Colonic mucosa (tissue), 4 donors: ENCODE measurements at regions not wholly inside any gene's neighbourhood (a gene's known extent, or its start where the extent isn't known, plus 50 kb on each side); places are given as distances from the start of the nearest gene placed in this dataset.
"Not testable (repeated sequence)": the region's sequence is repeated elsewhere in the genome, so short reads cannot be mapped to it uniquely, and the experiment has no call there.

Experiments used
- DNase-seq: peaks from one replicate; pipeline ENCODE4 v3.0.0-alpha.2; 2020
- H3K27ac ChIP-seq: fragments of 200-600 bp; one replicate; pipeline ENCODE4 v1.8.0; 2021
- H3K27me3 ChIP-seq: fragments of 200-600 bp; one replicate; pipeline ENCODE4 v1.8.0; 2021
- H3K36me3 ChIP-seq: fragments of 200-600 bp; one replicate; pipeline ENCODE4 v1.8.0; 2021
- H3K4me1 ChIP-seq: fragments of 200-600 bp; one replicate; pipeline ENCODE4 v1.8.0; 2021; ENCODE audit warnings: mild to moderate bottlenecking
- H3K4me3 ChIP-seq: fragments of 200-600 bp; one replicate; pipeline ENCODE4 v1.8.0; 2021
- H3K9ac ChIP-seq, 2 donors: one replicate each; pipeline ENCODE4 v1.7.0; 2013; ENCODE audit warnings: control low read depth in 2 of 2, low read depth in 2 of 2, low read length in 2 of 2
- H3K9me3 ChIP-seq: fragments of 200-600 bp; one replicate; pipeline ENCODE4 v1.8.0; 2021
- intact Hi-C: fragments of 100-400 bp; cut with DNase I; formaldehyde crosslinking; loops from one replicate; pipeline ENCODE4 v1.14.1; 2022
- TF ChIP-seq, protein P1 (sequence below): fragments of 200-600 bp; IDR thresholded peaks from one replicate; pipeline ENCODE4 v1.8.0; 2022; ENCODE audit warnings: antibody characterized with exemption, mild to moderate bottlenecking
- donor health status: healthy.
- donor health status: DM: no; HTN: no; CAD: no.
- donor health status: DM: no; HTN: no; CAD: no.

DNA sequence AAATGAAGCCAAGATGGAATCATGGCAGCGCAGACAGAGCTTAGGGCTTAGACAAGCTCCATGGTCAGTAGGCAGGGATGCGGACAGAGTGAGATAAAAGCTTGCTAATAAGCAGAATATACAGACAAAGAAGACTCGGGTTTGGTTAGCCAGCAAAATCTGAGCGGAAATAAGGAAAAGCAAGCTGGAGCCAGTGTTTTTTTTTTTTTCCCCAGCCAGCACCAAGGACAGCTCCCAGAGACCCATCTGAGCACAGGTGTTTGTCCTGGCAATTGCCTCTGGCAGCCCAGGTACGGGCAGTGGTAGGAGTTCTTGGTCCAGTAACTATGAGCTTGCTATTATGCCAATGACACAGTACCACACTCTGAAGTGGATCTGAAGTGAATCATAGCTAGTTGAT is 187.6 kb downstream of the ADCYAP1 start:
- TF ChIP-seq, protein P1, sequence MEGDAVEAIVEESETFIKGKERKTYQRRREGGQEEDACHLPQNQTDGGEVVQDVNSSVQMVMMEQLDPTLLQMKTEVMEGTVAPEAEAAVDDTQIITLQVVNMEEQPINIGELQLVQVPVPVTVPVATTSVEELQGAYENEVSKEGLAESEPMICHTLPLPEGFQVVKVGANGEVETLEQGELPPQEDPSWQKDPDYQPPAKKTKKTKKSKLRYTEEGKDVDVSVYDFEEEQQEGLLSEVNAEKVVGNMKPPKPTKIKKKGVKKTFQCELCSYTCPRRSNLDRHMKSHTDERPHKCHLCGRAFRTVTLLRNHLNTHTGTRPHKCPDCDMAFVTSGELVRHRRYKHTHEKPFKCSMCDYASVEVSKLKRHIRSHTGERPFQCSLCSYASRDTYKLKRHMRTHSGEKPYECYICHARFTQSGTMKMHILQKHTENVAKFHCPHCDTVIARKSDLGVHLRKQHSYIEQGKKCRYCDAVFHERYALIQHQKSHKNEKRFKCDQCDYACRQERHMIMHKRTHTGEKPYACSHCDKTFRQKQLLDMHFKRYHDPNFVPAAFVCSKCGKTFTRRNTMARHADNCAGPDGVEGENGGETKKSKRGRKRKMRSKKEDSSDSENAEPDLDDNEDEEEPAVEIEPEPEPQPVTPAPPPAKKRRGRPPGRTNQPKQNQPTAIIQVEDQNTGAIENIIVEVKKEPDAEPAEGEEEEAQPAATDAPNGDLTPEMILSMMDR = no peak
- intact Hi-C loops = no loop called here

DNA sequence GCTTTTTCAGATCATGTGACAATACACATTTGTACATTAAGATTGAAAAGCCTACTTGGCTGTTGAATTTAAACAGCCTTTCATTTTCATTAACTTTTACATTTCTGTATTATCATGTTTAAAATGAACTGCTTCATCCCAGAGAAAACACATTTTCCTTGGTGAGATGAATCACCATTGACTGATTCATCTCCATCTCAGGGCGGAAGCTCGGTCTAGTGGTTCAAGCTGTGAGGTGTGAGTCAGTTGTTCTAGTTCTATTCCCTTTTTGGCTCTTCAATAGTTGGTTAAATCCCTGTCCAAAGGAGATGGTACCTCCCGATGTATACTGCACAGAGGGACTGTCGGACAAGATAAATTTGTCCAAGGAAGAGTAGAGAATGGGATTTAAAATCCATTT is 189.7 kb downstream of the ADCYAP1 start:
- no peaks in the 10 kb centered on the region for H3K36me3 ChIP-seq
- TF ChIP-seq, protein P1 = no peak
- no peaks in the 10 kb centered on the region for H3K4me1 ChIP-seq
- DNase-seq = no peak
- no peak overlapping the region for H3K4me3 ChIP-seq
- H3K9me3 ChIP-seq = no peaks in the 10 kb centered on the region
- no peak overlapping the region for H3K27ac ChIP-seq
- H3K27me3 ChIP-seq = no peaks in the 10 kb centered on the region
- H3K9ac ChIP-seq = no peak overlapping the region
- intact Hi-C loops = no loop called here

More for the DNA sequence above, 187.6 kb downstream of the ADCYAP1 start:
- no peaks in the 10 kb centered on the region for H3K27me3 ChIP-seq
- H3K4me1 ChIP-seq = no peaks in the 10 kb centered on the region
- H3K27ac ChIP-seq = no peak overlapping the region
- H3K9me3 ChIP-seq = no peaks in the 10 kb centered on the region
- H3K36me3 ChIP-seq = no peaks in the 10 kb centered on the region
- no peak overlapping the region for H3K9ac ChIP-seq
- H3K4me3 ChIP-seq = no peak overlapping the region
- no peak for DNase-seq

DNA sequence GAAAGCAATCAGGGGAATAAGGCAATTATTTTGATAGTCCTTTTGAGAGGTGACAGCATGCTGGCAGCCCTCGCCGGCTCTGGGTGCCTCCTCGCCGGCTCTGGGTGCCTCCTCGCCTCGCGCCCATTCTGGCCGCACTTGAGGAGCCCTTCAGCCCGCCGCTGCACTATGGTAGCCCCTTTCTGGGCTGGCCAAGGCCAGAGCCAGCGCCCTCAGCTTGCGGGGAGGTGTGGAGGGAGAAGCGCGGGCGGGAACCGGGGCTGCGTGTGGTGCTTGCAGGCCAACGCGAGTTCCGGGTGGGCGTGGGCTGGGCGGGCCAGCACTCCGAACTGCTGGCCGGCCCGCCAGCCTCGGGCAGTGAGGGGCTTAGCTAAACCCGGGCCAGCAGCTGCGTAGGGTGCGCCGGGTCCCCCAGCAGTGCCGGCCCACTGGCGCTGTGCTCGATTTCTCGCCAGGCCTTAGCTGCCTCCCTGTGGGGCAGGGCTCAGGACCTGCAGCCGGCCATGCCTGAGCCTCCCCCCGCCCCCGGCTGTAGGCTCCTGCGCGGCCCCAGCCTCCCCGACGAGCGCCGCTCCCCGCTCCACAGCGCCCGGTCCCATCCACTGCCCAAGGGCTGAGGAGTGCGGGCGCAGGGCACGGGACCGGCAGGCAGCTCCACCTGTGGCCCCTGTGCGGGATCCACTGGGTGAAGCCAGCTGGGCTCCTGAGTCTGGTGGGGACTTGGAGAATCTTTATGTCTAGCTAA is 193.5 kb downstream of the ADCYAP1 start:
- H3K27me3 ChIP-seq, DNase-seq, H3K27ac ChIP-seq, H3K9ac ChIP-seq, intact Hi-C loops, H3K9me3 ChIP-seq, H3K36me3 ChIP-seq, H3K4me3 ChIP-seq, H3K4me1 ChIP-seq: not testable (repeated sequence)

DNA sequence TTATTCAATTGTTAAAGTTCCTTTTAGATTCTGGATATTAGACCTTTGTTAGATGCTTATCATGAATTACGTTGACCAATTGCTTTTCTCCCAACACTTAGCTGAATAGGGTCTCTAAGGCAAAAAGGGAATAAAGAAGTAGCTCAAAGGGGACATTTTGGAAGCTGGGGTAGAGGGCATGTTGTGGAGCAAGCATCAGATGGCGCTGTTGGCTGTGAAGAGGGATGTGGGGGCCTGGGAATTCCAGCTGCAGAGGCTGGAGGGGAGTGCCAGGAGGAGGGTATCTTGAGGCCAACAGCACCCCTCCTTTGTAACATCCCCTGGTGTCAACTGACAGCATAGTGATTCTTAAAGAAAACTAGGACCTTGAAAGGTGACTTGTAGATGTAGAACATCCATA is 198.2 kb downstream of the ADCYAP1 start:
- TF ChIP-seq, protein P1 = no peak
- H3K36me3 ChIP-seq = no peaks in the 10 kb centered on the region
- H3K27ac ChIP-seq = no peak overlapping the region
- DNase-seq = no peak
- H3K9ac ChIP-seq = no peak overlapping the region
- H3K4me3 ChIP-seq = no peak overlapping the region
- H3K27me3 ChIP-seq = no peaks in the 10 kb centered on the region
- intact Hi-C loops = no loop called here
- no peaks in the 10 kb centered on the region for H3K9me3 ChIP-seq
- no peaks in the 10 kb centered on the region for H3K4me1 ChIP-seq

DNA sequence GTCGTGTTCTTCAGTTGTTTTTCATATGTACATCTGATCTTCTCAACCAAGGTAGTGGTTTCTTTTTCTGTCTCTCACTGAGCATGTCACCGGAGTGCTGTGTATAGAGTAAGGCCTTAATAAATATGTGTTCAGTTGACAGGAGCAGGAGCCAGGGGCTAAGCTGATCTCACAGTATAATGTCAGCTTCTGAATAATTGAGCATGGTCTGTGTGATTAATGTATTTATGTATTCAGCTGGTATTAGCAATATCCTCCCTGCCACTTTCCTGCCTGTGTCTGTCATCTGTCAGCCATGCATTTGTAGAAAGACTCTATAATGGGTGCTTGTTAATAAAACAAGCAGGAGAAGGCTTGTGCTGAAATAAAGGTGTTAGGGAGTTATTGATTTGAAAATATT is 198.9 kb downstream of the ADCYAP1 start:
- no peak overlapping the region for H3K9ac ChIP-seq
- no peaks in the 10 kb centered on the region for H3K4me1 ChIP-seq
- intact Hi-C loops = no loop called here
- TF ChIP-seq, protein P1 = no peak
- no peak for DNase-seq
- no peak overlapping the region for H3K27ac ChIP-seq
- no peak overlapping the region for H3K4me3 ChIP-seq
- no peaks in the 10 kb centered on the region for H3K9me3 ChIP-seq
- H3K27me3 ChIP-seq = no peaks in the 10 kb centered on the region
- H3K36me3 ChIP-seq = no peaks in the 10 kb centered on the region

DNA sequence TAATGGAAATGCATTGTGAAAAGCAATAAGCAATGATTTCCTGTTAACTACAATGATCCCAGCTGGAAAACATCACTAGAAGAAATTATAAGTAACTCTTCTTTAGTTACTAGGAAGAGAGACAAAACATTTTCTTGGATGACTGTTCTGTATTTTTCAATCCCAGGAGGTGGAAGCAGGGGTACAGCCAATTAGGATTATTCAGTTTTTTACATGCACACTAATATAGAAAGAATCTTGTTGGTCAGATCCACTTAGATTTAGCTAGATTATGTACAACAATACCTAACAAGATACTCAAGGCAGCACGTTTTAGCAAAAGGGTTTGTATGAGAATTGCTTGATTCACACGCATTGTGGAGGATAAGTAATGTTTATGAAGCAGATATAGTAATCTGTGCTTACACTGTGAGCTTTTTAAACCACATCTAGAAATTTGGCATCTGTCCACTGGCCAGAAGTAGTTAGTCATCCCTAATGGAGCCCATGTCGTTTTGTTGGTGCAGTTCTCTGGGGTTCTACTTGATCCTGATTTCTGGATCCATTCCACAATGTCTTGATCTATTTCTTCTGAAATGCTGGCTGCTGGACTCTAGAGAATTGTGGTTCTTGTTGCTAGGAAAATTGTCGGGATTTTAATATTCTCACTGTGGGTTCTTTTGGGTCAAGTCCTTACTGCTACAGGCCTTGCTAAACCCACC is 199.7 kb downstream of the ADCYAP1 start:
- Histone ChIP-seq H3K4me1 (no peaks in the 10 kb centered on the region), H3K36me3 (no peaks in the 10 kb centered on the region), H3K9me3 (no peaks in the 10 kb centered on the region), H3K9ac (no peak overlapping the region), H3K27me3 (no peaks in the 10 kb centered on the region), H3K27ac (no peak overlapping the region), H3K4me3 (no peak overlapping the region)
- DNase-seq = no peak
- intact Hi-C loops = no loop called here
- TF ChIP-seq, protein P1 = no peak
